HCT116 (cell line): ENCODE measurements at regions not wholly inside any gene's neighbourhood (a gene's known extent, or its start where the extent isn't known, plus 50 kb on each side); places are given as distances from the start of the nearest gene placed in this dataset.

Source experiments
- ATAC-seq: fragments of 200-7000 bp; cut with Tn5 transposase; 2 replicates; pipeline ENCODE4 v1.9.1; 2020; ENCODE audit warnings: mild to moderate bottlenecking, moderate library complexity
- BruUV-seq: library from RNA; stranded (reverse); fragments of 400-500 nt; replicated peaks from 2 replicates; lab custom pipeline; 2021; lab: Mats Ljungman, UMichigan
- CTCF ChIA-PET: fragments of 300-600 bp; sonication (Branson Sonifier 250); formaldehyde crosslinking; loops from one replicate; lab custom pipeline; 2021; ENCODE audit warnings: antibody characterized with exemption; lab: Charles Lee
- POLR2A ChIA-PET: fragments of 300-600, 350-600 bp; sonication (Branson Sonifier 250); formaldehyde crosslinking; loops from one replicate; lab custom pipeline; 2021; ENCODE audit warnings: antibody characterized with exemption; lab: Charles Lee
- RAD21 ChIA-PET, 2 experiments: fragments of 300-600 bp; sonication (Branson Sonifier 250); formaldehyde crosslinking; loops; one replicate each; lab custom pipeline; 2023; ENCODE audit warnings: low total read pairs in 2 of 2; ENCODE audit not compliant: uncharacterized antibody in 2 of 2, unreplicated experiment in 2 of 2, low non-redundant PET in 1 of 2; lab: Charles Lee
- DNase-seq: peaks from one replicate; pipeline ENCODE4 v3.0.0-alpha.2; 2010; ENCODE audit warnings: low read depth, low spot score
- H2AFZ ChIP-seq: fragments of 200-600 bp; shearing (Covaris generic), sonication (generic); 2 replicates; pipeline ENCODE4 v1.6.1; 2017; ENCODE audit warnings: low read depth, mixed run types, mixed read lengths, antibody characterized with exemption, low read length; ENCODE audit not compliant: poor library complexity, severe bottlenecking
- H3K27ac ChIP-seq: 2 replicates; pipeline ENCODE4 v1.5.1; 2012; ENCODE audit warnings: low read depth, low read length
- H3K27me3 ChIP-seq: fragments of 200-600 bp; sonication (generic); 2 replicates; pipeline ENCODE4 v1.6.1; 2016; ENCODE audit warnings: mixed run types, low read length, mixed read lengths; ENCODE audit not compliant: insufficient read depth
- H3K36me3 ChIP-seq, 2 experiments: fragments of 200-500 bp in 1 of 2; fragments of 200-600 bp in 1 of 2; sonication (Bioruptor generic) in 1 of 2; sonication (generic) in 1 of 2; 2 replicates each; pipeline versions ENCODE4 v1.5.1 to v1.6.1; 2014 to 2016; ENCODE audit warnings: low read length in 2 of 2, inconsistent platforms in 1 of 2, mixed read lengths in 1 of 2, mixed run types in 1 of 2; ENCODE audit not compliant: insufficient read depth in 2 of 2, control insufficient read depth in 1 of 2
- H3K4me1 ChIP-seq, 2 experiments: fragments of 200-600 bp in 1 of 2; sonication (generic) in 1 of 2; 2 replicates each; pipeline versions ENCODE4 v1.5.1 to v1.6.1; 2012 to 2017; ENCODE audit warnings: low read length in 2 of 2, inconsistent platforms in 1 of 2, mild to moderate bottlenecking in 1 of 2, mixed read lengths in 1 of 2, mixed run types in 1 of 2, moderate library complexity in 1 of 2; ENCODE audit not compliant: insufficient read depth in 2 of 2, control insufficient read depth in 1 of 2
- H3K4me2 ChIP-seq: fragments of 200-600 bp; sonication (generic); 2 replicates; pipeline ENCODE4 v1.6.1; 2017; ENCODE audit warnings: mixed run types, low read length, mixed read lengths
- H3K4me3 ChIP-seq, 2 experiments: fragments of 200-600 bp in 1 of 2; sonication (generic) in 1 of 2; replicated peaks in 1 of 2; 2 replicates each; pipeline ENCODE4 v1.5.1; 2011 to 2016; ENCODE audit warnings: low read length in 2 of 2, control low read depth in 1 of 2, low read depth in 1 of 2, mild to moderate bottlenecking in 1 of 2, mixed read lengths in 1 of 2, mixed run types in 1 of 2
- H3K79me2 ChIP-seq: fragments of 200-600 bp; sonication (generic); 2 replicates; pipeline ENCODE4 v1.6.1; 2017; ENCODE audit warnings: mild to moderate bottlenecking, mixed run types, low read length, moderate library complexity, mixed read lengths; ENCODE audit not compliant: insufficient read depth
- H3K9ac ChIP-seq: fragments of 200-600 bp; sonication (generic); 2 replicates; pipeline ENCODE4 v1.6.1; 2016; ENCODE audit warnings: low read length, mixed read lengths
- H3K9me2 ChIP-seq: fragments of 200-600 bp; sonication (generic), shearing (Covaris generic); 2 replicates; pipeline ENCODE4 v1.6.1; 2017; ENCODE audit warnings: mixed run types, mild to moderate bottlenecking, moderate library complexity; ENCODE audit not compliant: insufficient read depth
- H3K9me3 ChIP-seq, 2 experiments: fragments of 200-500 bp in 1 of 2; fragments of 200-600 bp in 1 of 2; sonication (Bioruptor generic) in 1 of 2; sonication (generic) in 1 of 2; 2 replicates each; pipeline ENCODE4 v1.6.1; 2014 to 2017; ENCODE audit warnings: low read length in 2 of 2, mixed read lengths in 2 of 2, inconsistent platforms in 1 of 2, low read depth in 1 of 2, mild to moderate bottlenecking in 1 of 2, mixed run types in 1 of 2, moderate library complexity in 1 of 2; ENCODE audit not compliant: control insufficient read depth in 1 of 2, insufficient read depth in 1 of 2
- H4K20me1 ChIP-seq: fragments of 200-600 bp; sonication (generic), shearing (Covaris generic); 2 replicates; pipeline ENCODE4 v1.6.1; 2017; ENCODE audit warnings: mixed run types, mild to moderate bottlenecking, moderate library complexity; ENCODE audit not compliant: insufficient read depth
- CBX3 ChIP-seq: IDR thresholded peaks from 2 replicates; pipeline ENCODE4 v1.6.1; 2012; ENCODE audit warnings: low read depth
- CEBPB ChIP-seq: IDR thresholded peaks from 2 replicates; pipeline ENCODE4 v1.6.1; 2012; ENCODE audit warnings: low read depth
- EGR1 ChIP-seq: IDR thresholded peaks from 2 replicates; pipeline ENCODE4 v1.6.1; 2012; ENCODE audit warnings: low read depth
- ELF1 ChIP-seq: IDR thresholded peaks from 2 replicates; pipeline ENCODE4 v1.6.1; 2012; ENCODE audit warnings: low read depth, borderline replicate concordance
- EZH2 ChIP-seq: fragments of 200-600 bp; sonication (generic); IDR thresholded peaks from 2 replicates; pipeline ENCODE4 v1.6.1; 2017; ENCODE audit warnings: antibody characterized with exemption, mixed run types
- EZH2phosphoT487 ChIP-seq: fragments of 200-600 bp; IDR thresholded peaks from 2 replicates; pipeline ENCODE4 v1.6.1; 2018; ENCODE audit warnings: antibody characterized with exemption, borderline replicate concordance
- MAX ChIP-seq: IDR thresholded peaks from 2 replicates; pipeline ENCODE4 v1.6.1; 2012
- POLR2A ChIP-seq: IDR thresholded peaks from 2 replicates; pipeline ENCODE4 v1.7.0; 2011; ENCODE audit warnings: borderline replicate concordance; ENCODE audit not compliant: insufficient read depth, insufficient read length; ENCODE audit errors: extremely low read depth
- POLR2AphosphoS5 ChIP-seq: IDR thresholded peaks from 2 replicates; pipeline ENCODE4 v1.6.1; 2011; ENCODE audit warnings: mild to moderate bottlenecking, low read depth, low read length, moderate library complexity
- ZFX ChIP-seq: fragments of 450-650 bp; IDR thresholded peaks from 2 replicates; pipeline ENCODE4 v1.6.1; 2017
- ZNF274 ChIP-seq: fragments of 200-500 bp; sonication (Bioruptor generic); IDR thresholded peaks from 2 replicates; pipeline ENCODE4 v1.6.1; 2014; ENCODE audit warnings: mild to moderate bottlenecking, low read depth, low read length, inconsistent platforms
- intact Hi-C: fragments of 100-400 bp; cut with micrococcal nuclease; formaldehyde crosslinking; loops from 2 replicates; pipeline ENCODE4 v1.10.0; 2022

GRCh38 chr1:14189381-14189780 lies 409.1 kb upstream of the KAZN start:
- Histone ChIP-seq H3K36me3 (no peaks in the 10 kb centered on the region), H3K79me2 (no peaks in the 10 kb centered on the region), H3K4me1 (no peaks in the 10 kb centered on the region), H2AFZ (no peak overlapping the region), H3K4me3 (no peak overlapping the region), H3K27me3 (peaks cover 9% of the 10 kb centered on the region), H3K9me3 (no peaks in the 10 kb centered on the region)
- POLR2A ChIA-PET, result no interaction called here
- TF ChIP-seq MAX (no peak), EZH2phosphoT487 (no peak), POLR2A (no peak), POLR2AphosphoS5 (no peak), CBX3 (no peak), ZNF274 (no peak), CEBPB (no peak), ZFX (no peak), EZH2 (no peak)
- TF ChIP-seq, all 23 proteins: peak for 0
- BruUV-seq, result no TSS peak
- ATAC-seq, result no peak
- H3K4me2 ChIP-seq, result no peak overlapping the region
- no peaks in the 10 kb centered on the region for H3K9me2 ChIP-seq
- DNase-seq, result no peak
- CTCF ChIA-PET, result no interaction called here
- no peak overlapping the region for H3K9ac ChIP-seq
- intact Hi-C loops, result no loop called here
- no peaks in the 10 kb centered on the region for H4K20me1 ChIP-seq
- RAD21 ChIA-PET, result no interaction called here
- H3K27ac ChIP-seq, result no peak overlapping the region

GRCh38 chr1:14190508-14190907 lies 408.0 kb upstream of the KAZN start:
- ChIA-PET RAD21 (no interaction called here), POLR2A (no interaction called here), CTCF (no interaction called here)
- Histone ChIP-seq H3K79me2 (no peaks in the 10 kb centered on the region), H3K4me1 (no peaks in the 10 kb centered on the region), H3K9me3 (no peaks in the 10 kb centered on the region), H3K27me3 (peaks cover 5% of the 10 kb centered on the region), H3K4me3 (no peak overlapping the region), H2AFZ (no peak overlapping the region), H4K20me1 (no peaks in the 10 kb centered on the region), H3K9me2 (no peaks in the 10 kb centered on the region), H3K9ac (no peak overlapping the region), H3K27ac (no peak overlapping the region), H3K36me3 (no peaks in the 10 kb centered on the region), H3K4me2 (no peak overlapping the region)
- TF ChIP-seq EGR1 (no peak), POLR2A (no peak), ZNF274 (no peak), EZH2 (no peak), CBX3 (no peak), ELF1 (no peak), MAX (no peak), ZFX (no peak)
- BruUV-seq, result no TSS peak
- ATAC-seq (no peak; the same call in 1 of the 2 replicates), DNase-seq (no peak)
- intact Hi-C loops, result no loop called here
